Limb (tissue), 2 donors: ENCODE measurements at regions not wholly inside any gene's neighbourhood (a gene's known extent, or its start where the extent isn't known, plus 50 kb on each side); places are given as distances from the start of the nearest gene placed in this dataset.

Experiments used
- DNase-seq, 2 donors: peaks; one replicate each; pipeline ENCODE4 v3.0.0-alpha.2; 2016; ENCODE audit errors: extremely low spot score in 2 of 2

GRCh38 chr11:116126562-116126961 is 622.3 kb upstream of the CADM1 start:
- no peak for DNase-seq

GRCh38 chr11:116124922-116125714 is 620.9 kb upstream of the CADM1 start:
- DNase-seq, result no peak

GRCh38 chr11:116123739-116124138 is 619.5 kb upstream of the CADM1 start:
- DNase-seq, result no peak

GRCh38 chr11:116122697-116123472 is 618.7 kb upstream of the CADM1 start:
- no peak for DNase-seq

GRCh38 chr11:116119158-116119557 is 614.9 kb upstream of the CADM1 start:
- no peak for DNase-seq

GRCh38 chr11:116118138-116118470 is 613.9 kb upstream of the CADM1 start:
- DNase-seq, result no peak

- no peak for DNase-seq
Observed at GRCh38 chr11:116117331-116118137, 613.3 kb upstream of the CADM1 start.

- DNase-seq, result no peak
Observed at GRCh38 chr11:116115801-116116200, 611.6 kb upstream of the CADM1 start.

- DNase-seq, result no peak
Observed at GRCh38 chr11:116114198-116114651, 610.0 kb upstream of the CADM1 start.

GRCh38 chr11:116112087-116112935 is 608.1 kb upstream of the CADM1 start:
- DNase-seq, result no peak

- no peak for DNase-seq
Observed at GRCh38 chr11:116111546-116111945, 607.3 kb upstream of the CADM1 start.

GRCh38 chr11:116110802-116111201 is 606.6 kb upstream of the CADM1 start:
- DNase-seq, result no peak

GRCh38 chr11:116110356-116110755 is 606.1 kb upstream of the CADM1 start:
- no peak for DNase-seq

- no peak for DNase-seq
Observed at GRCh38 chr11:116109228-116109627, 605.0 kb upstream of the CADM1 start.

- peak in 1 of 2 donors; percentile 2 for DNase-seq
Observed at GRCh38 chr11:116108161-116108560, 603.9 kb upstream of the CADM1 start.

GRCh38 chr11:116107229-116107628 is 603.0 kb upstream of the CADM1 start:
- no peak for DNase-seq

GRCh38 chr11:116104498-116105174 is 600.4 kb upstream of the CADM1 start:
- no peak for DNase-seq

GRCh38 chr11:116101902-116102301 is 597.7 kb upstream of the CADM1 start:
- DNase-seq, result no peak

GRCh38 chr11:116100016-116100415 is 595.8 kb upstream of the CADM1 start:
- no peak for DNase-seq

GRCh38 chr11:116099541-116099940 is 595.3 kb upstream of the CADM1 start:
- DNase-seq, result no peak
